Activated CD8-positive, alpha-beta T cell treated with anti-CD3 and anti-CD28 coated beads for 36 hours (primary cell): ENCODE measurements at regions not wholly inside any gene's neighbourhood (a gene's known extent, or its start where the extent isn't known, plus 50 kb on each side); places are given as distances from the start of the nearest gene placed in this dataset.

Experiments
- ATAC-seq: fragments of 200-7000 bp; cut with Tn5 transposase; one replicate; pipeline ENCODE4 v1.10.0; 2021; ENCODE audit warnings: mild to moderate bottlenecking, moderate library complexity
- CTCF ChIA-PET: fragments of 350-600 bp; sonication (Branson Sonifier 250); formaldehyde crosslinking; loops from one replicate; lab custom pipeline; 2021; ENCODE audit warnings: antibody characterized with exemption; lab: Charles Lee
- POLR2A ChIA-PET: fragments of 350-600 bp; sonication (Branson Sonifier 250); formaldehyde crosslinking; loops from one replicate; lab custom pipeline; 2021; ENCODE audit warnings: antibody characterized with exemption; lab: Charles Lee
- DNase-seq: peaks from one replicate; pipeline ENCODE4 v3.0.0-alpha.2; 2020
- H3K27ac Mint-ChIP-seq: one replicate; pipeline ENCODE4 v1.8.0; 2021; ENCODE audit warnings: mild to moderate bottlenecking, mixed read lengths
- H3K27me3 Mint-ChIP-seq: one replicate; pipeline ENCODE4 v1.8.0; 2021; ENCODE audit warnings: mixed read lengths
- H3K36me3 Mint-ChIP-seq: one replicate; pipeline ENCODE4 v1.8.0; 2021; ENCODE audit warnings: low read depth, mixed read lengths
- H3K4me1 Mint-ChIP-seq: one replicate; pipeline ENCODE4 v1.8.0; 2021; ENCODE audit warnings: low read depth, mixed read lengths
- H3K4me3 Mint-ChIP-seq: one replicate; pipeline ENCODE4 v1.8.0; 2021; ENCODE audit warnings: mild to moderate bottlenecking, moderate library complexity, mixed read lengths
- H3K9me3 Mint-ChIP-seq: one replicate; pipeline ENCODE4 v1.8.0; 2021; ENCODE audit warnings: mixed read lengths
- intact Hi-C: fragments of 100-400 bp; cut with micrococcal nuclease; formaldehyde crosslinking; loops from one replicate; pipeline ENCODE4 v1.10.0; 2022
- TF ChIP-seq, protein P1 (sequence below): fragments of 200-600 bp; IDR thresholded peaks from one replicate; pipeline ENCODE4 v1.8.0; 2022; ENCODE audit warnings: antibody characterized with exemption, mild to moderate bottlenecking

GRCh38 chr7:1372671-1373379 lies 86.4 kb downstream of the MICALL2 start:
- TF ChIP-seq, protein P1, sequence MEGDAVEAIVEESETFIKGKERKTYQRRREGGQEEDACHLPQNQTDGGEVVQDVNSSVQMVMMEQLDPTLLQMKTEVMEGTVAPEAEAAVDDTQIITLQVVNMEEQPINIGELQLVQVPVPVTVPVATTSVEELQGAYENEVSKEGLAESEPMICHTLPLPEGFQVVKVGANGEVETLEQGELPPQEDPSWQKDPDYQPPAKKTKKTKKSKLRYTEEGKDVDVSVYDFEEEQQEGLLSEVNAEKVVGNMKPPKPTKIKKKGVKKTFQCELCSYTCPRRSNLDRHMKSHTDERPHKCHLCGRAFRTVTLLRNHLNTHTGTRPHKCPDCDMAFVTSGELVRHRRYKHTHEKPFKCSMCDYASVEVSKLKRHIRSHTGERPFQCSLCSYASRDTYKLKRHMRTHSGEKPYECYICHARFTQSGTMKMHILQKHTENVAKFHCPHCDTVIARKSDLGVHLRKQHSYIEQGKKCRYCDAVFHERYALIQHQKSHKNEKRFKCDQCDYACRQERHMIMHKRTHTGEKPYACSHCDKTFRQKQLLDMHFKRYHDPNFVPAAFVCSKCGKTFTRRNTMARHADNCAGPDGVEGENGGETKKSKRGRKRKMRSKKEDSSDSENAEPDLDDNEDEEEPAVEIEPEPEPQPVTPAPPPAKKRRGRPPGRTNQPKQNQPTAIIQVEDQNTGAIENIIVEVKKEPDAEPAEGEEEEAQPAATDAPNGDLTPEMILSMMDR: no peak
- DNase-seq (no peak), ATAC-seq (no peak)
- Mint-ChIP-seq H3K27me3 (peaks cover 30% of the 10 kb centered on the region), H3K36me3 (no peaks in the 10 kb centered on the region), H3K4me3 (no peak overlapping the region), H3K4me1 (no peaks in the 10 kb centered on the region), H3K9me3 (no peaks in the 10 kb centered on the region), H3K27ac (no peak overlapping the region)
- CTCF ChIA-PET: no interaction called here
- intact Hi-C loops: no loop called here
- POLR2A ChIA-PET: no interaction called here

DNA sequence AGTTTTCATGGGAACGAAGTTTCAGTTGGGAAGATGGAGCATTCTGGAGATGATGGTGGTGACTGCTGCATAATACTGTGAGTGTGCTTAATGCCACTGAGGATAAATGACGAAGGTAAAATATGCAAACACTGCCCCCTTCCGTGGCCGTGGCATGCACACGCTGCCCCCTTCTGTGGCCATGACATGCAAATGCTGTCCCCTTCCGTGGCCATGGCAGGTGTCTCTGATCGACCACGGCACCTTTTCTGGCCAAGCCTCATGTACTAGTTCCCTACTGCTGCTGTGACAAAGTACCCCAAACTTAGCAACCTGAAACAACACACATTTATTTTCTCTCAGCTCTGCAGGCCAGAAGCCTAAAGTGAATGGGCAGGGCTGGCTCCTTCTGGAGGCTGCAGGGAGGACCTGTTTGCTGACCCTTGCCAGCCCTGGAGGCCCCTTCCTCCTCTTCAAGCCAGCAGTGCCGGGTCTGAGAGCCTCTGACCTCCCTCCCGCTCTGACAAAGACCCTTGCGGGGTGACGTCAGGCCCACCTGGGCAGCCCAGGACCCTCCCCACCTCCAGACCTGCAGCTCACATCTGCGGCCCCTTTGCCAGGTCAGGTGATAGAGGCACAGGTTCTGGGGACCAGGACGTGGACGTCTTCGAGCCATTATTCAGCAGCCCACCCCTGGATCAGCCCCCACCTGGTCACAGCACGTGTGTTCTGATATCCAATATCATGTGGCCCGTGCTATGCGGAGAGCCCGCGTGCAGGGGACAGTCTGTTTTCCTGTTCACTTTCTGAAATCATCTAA lies 82.0 kb downstream of the MICALL2 start:
- DNase-seq (no peak), ATAC-seq (no peak)
- ChIA-PET POLR2A (interaction anchor here (0.6 kb wide), 1 partner anchor 136 kb away, joined by 3 read pairs; no protein-coding TSS in a partner anchor), CTCF (no interaction called here)
- TF ChIP-seq, protein P1: no peak
- Mint-ChIP-seq H3K36me3 (no peaks in the 10 kb centered on the region), H3K27me3 (peaks cover 10% of the 10 kb centered on the region), H3K4me1 (no peaks in the 10 kb centered on the region), H3K4me3 (no peak overlapping the region), H3K9me3 (no peaks in the 10 kb centered on the region), H3K27ac (no peak overlapping the region)
- intact Hi-C loops: no loop called here

DNA sequence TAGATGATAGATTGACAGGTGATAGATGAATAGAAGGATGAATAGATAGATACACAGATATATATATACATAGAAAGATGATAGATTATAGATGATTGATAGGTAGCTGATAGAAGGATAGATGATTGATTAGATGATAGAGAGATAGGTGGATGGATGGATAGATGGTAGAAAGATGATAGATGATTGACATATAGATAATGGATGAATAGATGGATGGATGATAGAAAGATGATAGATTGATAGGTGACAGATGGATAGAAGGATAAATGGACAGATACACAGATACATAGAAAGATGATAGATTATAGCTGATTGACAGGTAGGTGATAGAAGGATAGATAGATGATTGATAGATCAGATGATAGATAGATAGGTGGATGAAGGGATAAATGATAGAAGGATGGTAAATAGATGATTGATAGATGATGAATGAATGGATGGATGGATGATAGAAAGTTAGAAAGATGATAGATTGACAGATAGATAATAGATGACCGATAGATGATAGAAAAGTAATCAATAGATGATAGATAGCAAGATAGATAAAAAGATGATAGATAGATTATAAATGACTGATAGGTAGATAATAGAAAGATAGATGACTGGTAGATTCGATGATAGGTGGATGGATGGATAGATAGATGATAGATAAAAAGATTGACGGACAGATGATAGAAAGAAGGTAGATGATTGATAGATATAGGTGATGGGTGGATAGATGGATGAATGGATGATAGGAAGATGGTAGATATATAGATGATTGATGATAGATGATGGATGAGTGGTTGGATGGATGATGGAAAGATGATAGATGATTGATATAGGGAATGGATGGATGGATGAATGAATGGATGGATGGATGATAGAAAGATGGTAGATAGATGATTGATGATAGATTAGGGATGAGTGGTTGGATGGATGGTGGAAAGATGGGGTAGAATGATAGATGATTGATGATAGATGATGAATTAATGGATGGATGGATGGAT lies 80.4 kb downstream of the MICALL2 start:
- H3K27ac Mint-ChIP-seq: no peak overlapping the region
- H3K27me3 Mint-ChIP-seq: peaks cover 8% of the 10 kb centered on the region
- no peaks in the 10 kb centered on the region for H3K9me3 Mint-ChIP-seq
- no peak for DNase-seq
- intact Hi-C loops: no loop called here
- TF ChIP-seq, protein P1: no peak
- POLR2A ChIA-PET: interaction anchor here (0.6 kb wide), 1 partner anchor 107 kb away, joined by 3 read pairs; no protein-coding TSS in a partner anchor
- H3K36me3 Mint-ChIP-seq: no peaks in the 10 kb centered on the region
- no peak for ATAC-seq
- no peaks in the 10 kb centered on the region for H3K4me1 Mint-ChIP-seq
- H3K4me3 Mint-ChIP-seq: no peak overlapping the region
- CTCF ChIA-PET: no interaction called here

DNA sequence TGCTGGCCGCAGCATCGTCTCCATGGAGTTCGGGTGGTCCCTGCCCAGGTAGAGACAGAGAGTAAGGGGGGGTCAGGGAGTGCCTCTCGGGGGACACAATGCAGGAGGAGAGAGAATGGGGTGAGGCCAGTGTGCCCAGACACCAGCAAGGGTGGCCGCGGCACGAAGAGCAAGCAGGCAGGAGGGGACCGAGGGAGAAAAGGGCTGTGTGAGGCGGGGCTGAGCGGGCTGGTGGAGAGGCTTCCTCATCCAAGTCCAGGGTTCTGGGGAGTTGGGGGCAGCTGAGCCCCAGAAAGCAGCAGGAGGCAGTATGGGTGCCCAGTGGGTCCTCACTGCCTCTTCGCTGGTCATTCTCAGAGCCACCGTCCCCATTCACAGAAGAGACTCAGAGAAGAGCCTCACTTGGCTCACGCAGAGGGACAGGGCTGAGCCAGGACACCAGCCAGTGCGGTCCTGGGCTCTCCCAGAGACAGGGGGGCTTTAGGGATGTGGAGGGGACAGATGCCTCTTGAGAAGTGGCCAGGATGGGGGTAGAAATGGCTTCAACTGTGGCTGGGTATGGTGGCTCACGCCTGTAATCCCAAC lies 78.9 kb downstream of the MICALL2 start:
- TF ChIP-seq, protein P1: no peak
- no peak for DNase-seq
- CTCF ChIA-PET: no interaction called here
- ATAC-seq: no peak
- Mint-ChIP-seq H3K4me3 (no peak overlapping the region), H3K36me3 (no peaks in the 10 kb centered on the region), H3K9me3 (no peaks in the 10 kb centered on the region), H3K4me1 (no peaks in the 10 kb centered on the region), H3K27ac (no peak overlapping the region), H3K27me3 (peaks cover 13% of the 10 kb centered on the region)
- POLR2A ChIA-PET: no interaction called here
- intact Hi-C loops: no loop called here
